SK-N-SH (cell line): ENCODE measurements at regions not wholly inside any gene's neighbourhood (a gene's known extent, or its start where the extent isn't known, plus 50 kb on each side); places are given as distances from the start of the nearest gene placed in this dataset.

ENCODE experiments used
- CTCF ChIA-PET: fragments of 300-600, 350-600 bp; formaldehyde crosslinking; extraction: SDS; loops from one replicate; lab custom pipeline; 2021; lab: Yijun Ruan, JAX
- POLR2A ChIA-PET: fragments of 350-600 bp; sonication (Branson Sonifier 250); formaldehyde crosslinking; extraction: SDS; loops from one replicate; lab custom pipeline; 2020; ENCODE audit warnings: antibody characterized with exemption, inconsistent platforms; lab: Yijun Ruan, JAX
- DNase-seq: peaks from one replicate; pipeline ENCODE4 v3.0.0; 2012
- H2AFZ ChIP-seq: fragments of 200-600 bp; sonication (generic); 2 replicates; pipeline ENCODE4 v1.8.1; 2016; ENCODE audit warnings: antibody characterized with exemption, mild to moderate bottlenecking, low read depth
- H3F3A ChIP-seq: fragments of 200-600 bp; sonication (generic); replicated peaks from 2 replicates; pipeline ENCODE3; 2016; ENCODE audit warnings: antibody characterized with exemption, mild to moderate bottlenecking; ENCODE audit not compliant: insufficient read depth
- H3K27ac ChIP-seq, 2 experiments: fragments of 200-500 bp in 1 of 2; fragments of 200-600 bp in 1 of 2; sonication (Bioruptor generic) in 1 of 2; sonication (generic), shearing (Covaris generic) in 1 of 2; 2 replicates each; pipeline versions ENCODE4 v1.5.1 to v1.6.1; 2014 to 2016; ENCODE audit warnings: low read depth in 2 of 2, inconsistent platforms in 1 of 2, low read length in 1 of 2, mild to moderate bottlenecking in 1 of 2, mixed read lengths in 1 of 2
- H3K27me3 ChIP-seq: fragments of 200-600 bp; sonication (generic), shearing (Covaris generic); 2 replicates; pipeline ENCODE4 v1.6.1; 2016; ENCODE audit warnings: mixed run types; ENCODE audit not compliant: insufficient read depth
- H3K36me3 ChIP-seq, 2 experiments: fragments of 200-500 bp in 1 of 2; fragments of 200-600 bp in 1 of 2; sonication (Bioruptor generic) in 1 of 2; sonication (generic) in 1 of 2; replicated peaks in 1 of 2; 2 replicates each; pipeline versions ENCODE3 to v1.5.1; 2014 to 2016; ENCODE audit warnings: low read length in 1 of 2, mild to moderate bottlenecking in 1 of 2; ENCODE audit not compliant: insufficient read depth in 2 of 2, control insufficient read depth in 1 of 2
- H3K4me1 ChIP-seq, 2 experiments: fragments of 200-500 bp in 1 of 2; fragments of 200-600 bp in 1 of 2; sonication (Bioruptor generic) in 1 of 2; sonication (generic), shearing (Covaris generic) in 1 of 2; 2 replicates each; pipeline versions ENCODE4 v1.5.1 to v1.6.1; 2014 to 2016; ENCODE audit warnings: low read depth in 1 of 2, low read length in 1 of 2, mixed run types in 1 of 2; ENCODE audit not compliant: insufficient read depth in 2 of 2, control insufficient read depth in 1 of 2
- H3K4me2 ChIP-seq: fragments of 200-600 bp; sonication (generic), shearing (Covaris generic); 2 replicates; pipeline ENCODE4 v1.6.1; 2017; ENCODE audit warnings: mixed run types
- H3K4me3 ChIP-seq, 2 experiments: fragments of 200-500 bp in 1 of 2; fragments of 200-600 bp in 1 of 2; sonication (Bioruptor generic) in 1 of 2; sonication (generic), shearing (Covaris generic) in 1 of 2; 2 replicates each; pipeline versions ENCODE4 v1.5.1 to v1.8.1; 2014 to 2016; ENCODE audit warnings: low read depth in 2 of 2, inconsistent platforms in 1 of 2, low read length in 1 of 2, mild to moderate bottlenecking in 1 of 2, mixed read lengths in 1 of 2, moderate library complexity in 1 of 2
- H3K79me2 ChIP-seq: fragments of 200-600 bp; sonication (generic); 2 replicates; pipeline ENCODE4 v1.8.1; 2017; ENCODE audit warnings: mild to moderate bottlenecking; ENCODE audit not compliant: insufficient read depth
- H3K9ac ChIP-seq: fragments of 200-600 bp; sonication (generic); 2 replicates; pipeline ENCODE4 v1.6.1; 2017; ENCODE audit warnings: mixed run types
- H3K9me2 ChIP-seq: fragments of 200-600 bp; sonication (generic); 2 replicates; pipeline ENCODE4 v1.6.1; 2017; ENCODE audit warnings: mixed run types
- H3K9me3 ChIP-seq: fragments of 200-600 bp; sonication (generic); 2 replicates; pipeline ENCODE4 v1.6.1; 2017; ENCODE audit warnings: mixed run types, mild to moderate bottlenecking, moderate library complexity
- H4K20me1 ChIP-seq: fragments of 200-600 bp; sonication (generic); 2 replicates; pipeline ENCODE4 v1.6.1; 2017; ENCODE audit warnings: mild to moderate bottlenecking, mixed run types; ENCODE audit not compliant: insufficient read depth
- CHD2 ChIP-seq: fragments of 150-350 bp; IDR thresholded peaks from 2 replicates; pipeline ENCODE4 v1.6.1; 2018; ENCODE audit warnings: low read length; ENCODE audit not compliant: partially characterized antibody
- EP300 ChIP-seq, 2 experiments: IDR thresholded peaks; 2 replicates each; pipeline versions ENCODE4 v1.4.0 to v1.6.1; 2012; ENCODE audit warnings: borderline replicate concordance in 1 of 2, low read depth in 1 of 2, low read length in 1 of 2
- FOXM1 ChIP-seq: IDR thresholded peaks from 2 replicates; pipeline ENCODE4 v1.4.0; 2012; ENCODE audit warnings: low read depth, mild to moderate bottlenecking
- GATA2 ChIP-seq: sonication (generic); formaldehyde crosslinking; IDR thresholded peaks from 2 replicates; pipeline ENCODE4 v1.5.0; 2020; ENCODE audit warnings: mild to moderate bottlenecking, missing genetic modification reagents
- MEF2A ChIP-seq: IDR thresholded peaks from 2 replicates; pipeline ENCODE4 v1.4.0; 2012; ENCODE audit warnings: low read depth, borderline replicate concordance
- MXI1 ChIP-seq: IDR thresholded peaks from 2 replicates; pipeline ENCODE4 v1.6.1; 2012; ENCODE audit warnings: mild to moderate bottlenecking, low read depth, low read length, improper control_type of control experiment
- NFIC ChIP-seq: IDR thresholded peaks from 2 replicates; pipeline ENCODE4 v1.4.0; 2012; ENCODE audit warnings: borderline replicate concordance
- RAD21 ChIP-seq: IDR thresholded peaks from 2 replicates; pipeline ENCODE4 v1.6.1; 2012; ENCODE audit warnings: mild to moderate bottlenecking, low read length
- RFX5 ChIP-seq: IDR thresholded peaks from 2 replicates; pipeline ENCODE4 v1.6.1; 2012; ENCODE audit warnings: mild to moderate bottlenecking, improper control_type of control experiment, low read length
- RXRA ChIP-seq: IDR thresholded peaks from 2 replicates; pipeline ENCODE4 v1.4.0; 2012; ENCODE audit warnings: low read depth, mild to moderate bottlenecking, borderline replicate concordance
- SIN3A ChIP-seq: IDR thresholded peaks from 2 replicates; pipeline ENCODE4 v1.6.1; 2012; ENCODE audit warnings: low read depth, mild to moderate bottlenecking, low read length, moderate library complexity, borderline replicate concordance
- TAF1 ChIP-seq: IDR thresholded peaks from 2 replicates; pipeline ENCODE4 v1.6.1; 2012; ENCODE audit warnings: low read depth, mild to moderate bottlenecking, low read length, moderate library complexity, borderline replicate concordance
- TCF12 ChIP-seq: IDR thresholded peaks from 2 replicates; pipeline ENCODE4 v1.4.0; 2012
- USF2 ChIP-seq: fragments of 150-350 bp; IDR thresholded peaks from 2 replicates; pipeline ENCODE4 v1.6.1; 2017; ENCODE audit warnings: antibody characterized with exemption, low read length, low read depth, borderline replicate concordance
- YY1 ChIP-seq: IDR thresholded peaks from 2 replicates; pipeline ENCODE4 v1.4.0; 2012; ENCODE audit warnings: low read depth, mild to moderate bottlenecking
- WGBS: methylation state at CpG from one replicate; pipeline ENCODE4 v1.1.6; 2017; ENCODE audit warnings: low lambda C conversion rate; 5-methylcytosine and 5-hydroxymethylcytosine counted together
- TF ChIP-seq, protein P1 (sequence below): IDR thresholded peaks from 2 replicates; pipeline ENCODE4 v1.4.0; 2012; ENCODE audit warnings: low read depth, borderline replicate concordance
- TF ChIP-seq, protein P2 (sequence below): fragments of 200-600 bp; sonication (generic); IDR thresholded peaks from 2 replicates; pipeline ENCODE4 v1.6.1; 2017; ENCODE audit warnings: antibody characterized with exemption, mild to moderate bottlenecking, moderate library complexity
- TF ChIP-seq, protein P3 (sequence below): IDR thresholded peaks from 2 replicates; pipeline ENCODE4; 2012

GRCh38 chr17:72342061-72342460, 221.2 kb downstream of the SOX9 start:
- WGBS = 93% methylated on average over 5 of the region's 5 CpGs
- H3K4me2 ChIP-seq = no peak overlapping the region
- no peaks in the 10 kb centered on the region for H3K36me3 ChIP-seq
- no peak overlapping the region for H3K9ac ChIP-seq
- H3K27me3 ChIP-seq = no peaks in the 10 kb centered on the region
- H3K4me1 ChIP-seq = peaks cover 18 to 32% of the 10 kb centered on the region in 2 experiments
- H3K9me3 ChIP-seq = no peaks in the 10 kb centered on the region
- H3K9me2 ChIP-seq = no peaks in the 10 kb centered on the region
- H4K20me1 ChIP-seq = no peaks in the 10 kb centered on the region
- peaks cover 29% of the 10 kb centered on the region for H3F3A ChIP-seq
- TF ChIP-seq CHD2 (no peak), TAF1 (no peak), RAD21 (no peak), SIN3A (no peak), TCF12 (no peak), FOXM1 (no peak), GATA2 (no peak), MEF2A (no peak), MXI1 (no peak), EP300 (IDR thresholded peaks at IDR 0.05; ENCODE audit: borderline replicate concordance in 1 of 2, low read depth in 1 of 2, low read length in 1 of 2) (no peak)
- TF ChIP-seq, protein P1, sequence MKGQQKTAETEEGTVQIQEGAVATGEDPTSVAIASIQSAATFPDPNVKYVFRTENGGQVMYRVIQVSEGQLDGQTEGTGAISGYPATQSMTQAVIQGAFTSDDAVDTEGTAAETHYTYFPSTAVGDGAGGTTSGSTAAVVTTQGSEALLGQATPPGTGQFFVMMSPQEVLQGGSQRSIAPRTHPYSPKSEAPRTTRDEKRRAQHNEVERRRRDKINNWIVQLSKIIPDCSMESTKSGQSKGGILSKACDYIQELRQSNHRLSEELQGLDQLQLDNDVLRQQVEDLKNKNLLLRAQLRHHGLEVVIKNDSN = no peak
- TF ChIP-seq, protein P2, sequence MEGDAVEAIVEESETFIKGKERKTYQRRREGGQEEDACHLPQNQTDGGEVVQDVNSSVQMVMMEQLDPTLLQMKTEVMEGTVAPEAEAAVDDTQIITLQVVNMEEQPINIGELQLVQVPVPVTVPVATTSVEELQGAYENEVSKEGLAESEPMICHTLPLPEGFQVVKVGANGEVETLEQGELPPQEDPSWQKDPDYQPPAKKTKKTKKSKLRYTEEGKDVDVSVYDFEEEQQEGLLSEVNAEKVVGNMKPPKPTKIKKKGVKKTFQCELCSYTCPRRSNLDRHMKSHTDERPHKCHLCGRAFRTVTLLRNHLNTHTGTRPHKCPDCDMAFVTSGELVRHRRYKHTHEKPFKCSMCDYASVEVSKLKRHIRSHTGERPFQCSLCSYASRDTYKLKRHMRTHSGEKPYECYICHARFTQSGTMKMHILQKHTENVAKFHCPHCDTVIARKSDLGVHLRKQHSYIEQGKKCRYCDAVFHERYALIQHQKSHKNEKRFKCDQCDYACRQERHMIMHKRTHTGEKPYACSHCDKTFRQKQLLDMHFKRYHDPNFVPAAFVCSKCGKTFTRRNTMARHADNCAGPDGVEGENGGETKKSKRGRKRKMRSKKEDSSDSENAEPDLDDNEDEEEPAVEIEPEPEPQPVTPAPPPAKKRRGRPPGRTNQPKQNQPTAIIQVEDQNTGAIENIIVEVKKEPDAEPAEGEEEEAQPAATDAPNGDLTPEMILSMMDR = no peak
- TF ChIP-seq, protein P3, sequence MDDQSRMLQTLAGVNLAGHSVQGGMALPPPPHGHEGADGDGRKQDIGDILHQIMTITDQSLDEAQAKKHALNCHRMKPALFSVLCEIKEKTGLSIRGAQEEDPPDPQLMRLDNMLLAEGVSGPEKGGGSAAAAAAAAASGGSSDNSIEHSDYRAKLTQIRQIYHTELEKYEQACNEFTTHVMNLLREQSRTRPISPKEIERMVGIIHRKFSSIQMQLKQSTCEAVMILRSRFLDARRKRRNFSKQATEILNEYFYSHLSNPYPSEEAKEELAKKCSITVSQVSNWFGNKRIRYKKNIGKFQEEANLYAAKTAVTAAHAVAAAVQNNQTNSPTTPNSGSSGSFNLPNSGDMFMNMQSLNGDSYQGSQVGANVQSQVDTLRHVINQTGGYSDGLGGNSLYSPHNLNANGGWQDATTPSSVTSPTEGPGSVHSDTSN = no peak
- no peak overlapping the region for H2AFZ ChIP-seq
- H3K4me3 ChIP-seq = no peak overlapping the region
- POLR2A ChIA-PET = no interaction called here
- no peaks in the 10 kb centered on the region for H3K79me2 ChIP-seq
- CTCF ChIA-PET = interaction anchor here (1.2 to 1.3 kb wide), 2 partner anchors 15 to 221 kb away, joined by 3 to 4 read pairs; partner anchors contain the start of gene SOX9
- no peak for DNase-seq
- no peak overlapping the region for H3K27ac ChIP-seq

GRCh38 chr17:72342627-72343527, 222.1 kb downstream of the SOX9 start:
- Histone ChIP-seq H3K36me3 (no peaks in the 10 kb centered on the region), H4K20me1 (no peaks in the 10 kb centered on the region), H3F3A (peaks cover 26% of the 10 kb centered on the region), H2AFZ (no peak overlapping the region), H3K9me2 (no peaks in the 10 kb centered on the region), H3K27ac (no peak overlapping the region), H3K4me3 (no peak overlapping the region), H3K27me3 (no peaks in the 10 kb centered on the region), H3K4me2 (no peak overlapping the region), H3K9ac (no peak overlapping the region), H3K4me1 (peaks cover 18 to 29% of the 10 kb centered on the region in 2 experiments), H3K79me2 (no peaks in the 10 kb centered on the region), H3K9me3 (no peaks in the 10 kb centered on the region)
- DNase-seq = no peak
- 91% methylated on average over 28 of the region's 28 CpGs for WGBS
- CTCF ChIA-PET = interaction anchor here (0.6 kb wide), 1 partner anchor 225 kb away, joined by 3 read pairs; no protein-coding TSS in a partner anchor
- POLR2A ChIA-PET = no interaction called here
- TF ChIP-seq CHD2 (no peak), RFX5 (no peak), USF2 (no peak), YY1 (no peak), EP300 (IDR thresholded peaks at IDR 0.05; ENCODE audit: borderline replicate concordance in 1 of 2, low read depth in 1 of 2, low read length in 1 of 2) (no peak), NFIC (no peak), RXRA (no peak), MXI1 (no peak)
- TF ChIP-seq, protein P1 = no peak
